ENCODE measurements at regions not wholly inside any gene's neighbourhood (a gene's known extent, or its start where the extent isn't known, plus 50 kb on each side); places are given as distances from the start of the nearest gene placed in this dataset.
A peak's percentile ranks its signal among the peaks of the same experiment; 100 is the strongest.
"Not testable (repeated sequence)": the region's sequence is repeated elsewhere in the genome, so short reads cannot be mapped to it uniquely, and the experiment has no call there.

DNA sequence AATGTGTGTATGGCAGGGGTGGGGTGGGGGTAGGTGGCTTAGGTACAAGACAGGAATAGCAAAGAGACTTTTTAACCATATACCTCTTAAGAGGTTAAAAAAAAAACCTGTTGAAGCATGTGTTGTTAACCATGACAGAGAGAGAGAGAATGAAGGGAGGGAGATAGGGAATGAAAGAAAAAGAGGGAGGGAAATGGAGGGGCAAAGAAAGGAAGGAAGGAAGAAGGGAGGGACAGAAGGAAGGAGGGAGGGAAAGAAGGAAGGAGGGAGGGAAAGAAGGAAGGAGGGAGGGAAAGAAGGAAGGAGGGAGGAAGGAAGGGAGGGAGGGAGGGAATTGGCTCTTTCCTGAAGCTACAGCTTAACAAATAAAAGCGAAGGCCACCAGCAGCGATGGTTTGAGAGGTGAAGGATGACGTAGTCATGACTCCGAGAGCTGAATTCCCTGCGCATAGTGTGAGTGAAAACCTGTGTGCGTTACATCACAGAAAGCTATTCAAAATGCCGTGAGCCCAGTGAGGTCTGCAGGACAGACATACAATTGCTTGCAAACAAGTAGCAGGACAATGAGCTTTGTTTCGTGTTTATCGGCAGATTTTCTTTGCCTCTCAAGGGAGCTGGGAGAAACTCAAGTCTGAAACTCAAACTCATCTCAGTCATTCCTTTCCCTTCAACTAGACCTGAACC is 88.6 kb upstream of the NEDD9 start:
- no peak for DNase-seq

DNA sequence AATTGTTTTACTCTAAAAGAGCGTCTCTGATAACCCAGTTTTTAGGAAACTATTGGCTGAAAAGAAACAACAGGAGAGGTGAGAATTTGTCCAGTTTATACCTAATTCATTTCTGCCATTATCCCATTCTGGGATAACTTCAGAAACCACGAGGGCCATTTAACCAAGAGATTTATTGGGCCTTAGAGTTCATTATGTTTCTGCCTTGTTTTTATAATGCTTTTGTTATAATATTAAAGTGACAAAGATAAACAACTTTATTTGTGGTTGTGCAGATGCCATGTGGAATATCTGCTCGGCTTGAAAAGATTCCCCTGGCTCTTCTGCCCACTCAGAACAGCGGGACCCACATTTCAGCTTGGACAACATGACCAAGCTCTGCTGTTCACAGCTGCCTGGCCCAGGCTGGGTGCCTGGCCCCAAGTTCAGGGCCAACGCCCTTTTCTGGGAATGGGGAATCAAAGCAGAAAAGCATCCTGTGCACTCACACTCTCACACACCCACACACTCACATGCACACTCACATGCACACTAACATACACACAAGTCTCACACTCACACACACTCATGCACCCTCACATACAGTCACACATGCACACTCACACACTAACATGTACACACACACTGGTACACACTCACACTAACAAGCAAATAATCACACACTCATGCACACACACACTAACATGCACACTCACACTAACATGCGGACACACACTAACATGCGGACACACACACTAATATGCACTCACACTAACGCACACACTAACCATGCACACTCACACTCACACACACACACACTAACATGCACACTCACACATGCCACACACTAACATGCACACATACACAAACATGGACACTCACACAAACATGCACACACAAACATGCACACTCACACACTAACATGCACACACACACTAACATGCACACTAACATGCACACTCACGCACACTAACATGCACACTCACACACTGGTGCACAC is 86.7 kb upstream of the NEDD9 start:
- no peak for DNase-seq

DNA sequence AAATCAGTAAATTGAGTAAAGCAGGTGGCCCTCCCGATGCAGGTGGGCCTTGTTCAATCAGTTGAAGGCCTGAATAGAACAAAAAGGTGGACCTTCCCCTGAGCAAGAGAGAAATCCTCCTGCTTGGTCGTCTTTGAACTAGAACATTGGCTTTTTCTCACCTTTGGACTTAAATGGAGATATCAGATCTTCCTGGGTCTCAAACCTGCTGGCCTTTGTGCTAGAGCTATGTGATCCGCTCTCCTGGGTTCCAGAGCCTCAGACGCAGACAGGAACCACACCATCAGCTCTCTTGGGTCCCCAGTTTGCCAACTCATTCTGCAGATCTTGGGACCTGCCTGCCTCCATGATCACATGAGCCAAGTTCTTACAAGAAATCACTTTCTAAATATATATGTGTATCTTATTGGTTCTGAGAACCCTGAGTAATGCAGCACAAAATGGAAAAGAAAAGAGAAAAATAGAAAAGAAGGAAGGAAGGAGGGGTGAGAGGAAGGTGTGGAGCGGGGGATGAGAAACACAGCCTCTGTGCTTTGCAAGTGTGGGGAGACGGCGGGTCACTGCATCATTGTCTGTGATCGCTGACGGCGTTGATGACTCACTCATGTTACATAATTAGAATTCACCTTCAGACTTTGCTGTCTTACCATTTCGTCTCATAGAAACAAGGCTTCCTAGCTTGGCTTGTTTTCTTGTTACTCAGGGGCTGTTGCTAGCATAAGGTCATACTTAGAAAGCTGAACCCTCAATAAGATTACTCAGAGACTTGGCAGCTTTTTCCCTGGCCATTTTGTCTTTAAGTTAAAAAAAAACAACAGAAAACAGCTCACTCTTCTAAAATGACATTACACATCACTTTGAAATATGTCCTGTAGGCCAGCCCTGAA is 85.7 kb upstream of the NEDD9 start:
- DNase-seq: peak in 2 of 4 experiments; percentile 11 to 29

DNA sequence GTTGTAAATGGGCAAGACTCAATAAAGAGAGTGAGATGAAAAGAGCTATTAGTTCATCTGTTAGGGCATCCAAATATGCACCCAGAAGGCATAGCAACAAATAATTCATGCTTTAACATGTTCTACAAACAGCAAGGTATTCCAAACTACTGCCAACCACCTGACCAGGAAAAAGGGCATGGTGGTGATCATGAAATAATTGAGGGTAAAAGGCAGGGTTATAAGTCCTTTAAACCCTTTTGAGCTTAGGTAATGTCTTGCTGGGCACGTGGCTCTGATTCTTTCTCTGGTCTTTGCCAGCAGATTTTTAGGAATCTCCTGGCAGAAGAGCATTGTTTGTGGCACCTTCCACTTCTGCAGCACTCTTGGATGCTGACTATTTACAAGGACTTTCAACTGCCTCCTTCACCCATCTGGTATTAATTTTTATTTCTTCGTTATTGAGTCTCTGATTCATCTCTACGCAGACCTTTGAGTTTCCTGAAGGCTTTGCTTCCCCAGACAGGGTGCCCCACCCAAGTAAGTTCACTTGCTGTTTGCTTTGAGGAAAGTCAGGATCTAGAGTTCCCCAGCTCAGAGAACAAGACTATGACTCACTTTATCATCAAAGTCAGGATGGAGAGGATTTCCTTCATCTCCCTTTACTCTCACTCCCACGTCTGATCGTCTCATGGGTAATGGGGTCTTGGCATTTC is 83.4 kb upstream of the NEDD9 start:
- no peak for DNase-seq

DNA sequence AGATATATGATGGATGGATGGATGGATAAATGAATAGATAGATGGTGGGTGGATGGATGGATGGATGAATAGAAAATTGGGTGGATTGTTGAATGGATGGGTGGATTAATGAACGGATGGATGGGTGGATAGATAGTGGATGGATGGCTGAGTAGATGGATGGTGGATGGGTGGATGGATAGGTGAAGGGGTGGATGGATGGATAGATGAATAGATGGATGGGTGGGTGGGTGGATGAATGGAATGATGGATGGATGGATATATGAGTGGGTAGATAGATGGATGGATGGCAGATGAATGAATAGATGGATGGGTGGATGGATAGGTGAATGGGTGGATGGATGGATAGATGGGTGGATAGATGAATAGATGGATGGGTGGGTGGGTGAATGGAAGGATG is 80.7 kb upstream of the NEDD9 start:
- DNase-seq: no peak

DNA sequence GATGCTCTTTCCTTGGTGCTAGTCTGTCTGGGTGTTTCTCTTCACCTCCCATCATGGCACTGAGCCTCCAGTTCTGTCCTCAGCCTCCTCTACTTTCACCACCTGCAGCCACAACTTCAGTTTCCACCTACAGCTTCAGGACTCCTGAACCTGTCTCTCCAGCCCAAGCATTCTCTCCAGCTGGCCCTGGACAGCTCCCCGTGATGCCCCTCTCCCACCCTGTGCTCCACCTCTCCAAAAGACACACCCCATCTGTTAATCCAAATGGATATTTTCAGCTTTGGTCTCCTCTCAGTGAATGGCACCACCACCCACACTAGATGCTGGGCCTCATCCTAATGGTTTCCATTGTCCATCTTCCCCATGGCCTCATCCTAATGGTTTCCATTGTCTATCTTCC is 79.5 kb upstream of the NEDD9 start:
- DNase-seq: no peak

DNA sequence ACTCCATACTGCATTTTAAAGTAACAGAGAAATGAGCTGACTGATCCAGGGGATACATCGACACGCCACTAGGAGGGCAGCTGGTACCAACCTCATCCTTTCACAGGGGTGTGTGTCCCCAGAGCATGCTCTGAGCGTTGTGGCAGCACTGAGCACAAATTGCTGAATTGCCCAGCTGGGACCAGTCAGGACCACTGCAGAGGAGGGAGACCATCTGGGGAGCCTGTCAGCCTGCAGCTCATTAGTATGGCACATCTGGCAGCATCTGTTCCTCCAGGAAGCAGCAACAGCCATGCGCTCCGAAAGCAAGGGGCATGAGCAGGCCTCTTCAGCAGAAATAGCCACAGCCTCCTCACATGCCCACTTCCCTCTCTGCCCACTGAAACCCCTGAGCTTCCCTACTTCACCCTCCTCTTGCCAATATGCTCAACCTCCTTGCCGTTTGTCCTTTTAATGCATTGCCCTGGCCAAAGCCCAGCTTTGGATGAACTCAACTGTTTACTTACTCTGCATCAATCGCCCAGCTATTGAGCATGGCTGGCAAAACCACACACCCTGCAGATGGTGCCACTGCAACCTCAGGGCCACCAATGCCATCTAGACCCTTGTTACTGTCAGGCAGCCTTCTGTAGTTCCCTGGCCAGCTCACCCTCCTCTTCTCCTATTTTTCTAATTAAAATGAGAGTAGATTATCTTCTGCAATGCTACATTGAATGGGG is 77.6 kb upstream of the NEDD9 start:
- DNase-seq: no peak

DNA sequence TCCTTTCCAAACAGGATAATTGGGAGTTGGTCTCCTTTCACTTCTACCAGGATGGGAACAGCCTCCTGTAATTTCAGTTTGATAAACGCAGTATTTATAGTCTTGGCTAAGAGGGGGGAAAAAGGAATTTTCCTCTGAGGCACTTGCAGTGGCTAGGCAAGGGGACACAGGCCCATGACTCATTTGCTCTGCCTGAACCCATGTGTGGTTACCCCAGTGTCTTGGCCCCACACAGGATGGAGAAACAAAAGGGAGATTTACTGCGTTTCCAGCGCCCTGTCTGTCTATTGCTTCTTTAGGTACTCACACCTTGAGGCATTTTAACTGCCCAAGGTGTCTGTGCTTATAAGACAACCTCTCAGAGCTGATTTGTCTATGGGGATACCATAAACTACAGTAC is 74.8 kb upstream of the NEDD9 start:
- DNase-seq: no peak

DNA sequence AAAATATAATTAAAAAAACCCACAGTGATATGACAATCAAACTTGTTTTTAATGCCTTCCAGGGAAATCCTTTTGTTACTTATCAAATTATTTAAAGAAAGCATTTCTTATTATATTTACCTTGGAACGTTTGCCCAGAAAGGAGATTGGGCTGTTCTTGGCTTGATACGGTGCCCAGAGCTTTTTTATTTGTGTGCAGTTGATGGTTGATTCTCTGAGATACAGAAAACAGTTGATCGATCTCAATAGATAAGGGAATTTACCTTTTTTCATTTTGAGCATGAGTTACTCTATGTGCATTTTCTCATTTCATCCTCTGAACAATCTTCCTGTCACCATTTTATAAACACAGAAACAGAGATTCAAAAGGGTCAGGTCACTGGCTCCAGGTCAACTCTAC is 72.5 kb upstream of the NEDD9 start:
- no peak for DNase-seq

DNA sequence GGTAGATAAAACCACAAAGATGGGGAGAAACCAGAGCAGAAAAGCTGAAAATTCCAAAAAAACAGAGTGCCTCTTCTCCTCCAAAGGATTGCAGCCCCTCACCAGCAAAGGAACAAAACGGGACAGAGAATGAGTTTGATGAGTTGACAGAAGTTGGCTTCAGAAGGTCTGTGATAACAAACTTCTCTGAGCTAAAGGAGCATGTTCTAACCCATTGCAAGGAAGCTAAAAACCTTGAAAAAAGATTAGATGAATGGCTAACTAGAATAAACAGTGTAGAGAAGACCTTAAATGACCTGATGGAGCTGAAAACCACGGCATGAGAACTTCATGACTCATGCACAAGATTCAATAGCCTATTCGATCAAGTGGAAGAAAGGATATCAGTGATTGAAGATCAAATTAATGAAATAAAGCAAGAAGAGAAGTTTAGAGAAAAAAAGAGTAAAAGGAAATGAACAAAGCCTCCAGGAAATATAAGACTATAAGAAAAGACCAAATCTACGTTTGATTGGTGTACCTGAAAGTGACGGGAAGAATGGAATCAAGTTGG is 67.5 kb upstream of the NEDD9 start:
- not testable (repeated sequence) for DNase-seq

DNA sequence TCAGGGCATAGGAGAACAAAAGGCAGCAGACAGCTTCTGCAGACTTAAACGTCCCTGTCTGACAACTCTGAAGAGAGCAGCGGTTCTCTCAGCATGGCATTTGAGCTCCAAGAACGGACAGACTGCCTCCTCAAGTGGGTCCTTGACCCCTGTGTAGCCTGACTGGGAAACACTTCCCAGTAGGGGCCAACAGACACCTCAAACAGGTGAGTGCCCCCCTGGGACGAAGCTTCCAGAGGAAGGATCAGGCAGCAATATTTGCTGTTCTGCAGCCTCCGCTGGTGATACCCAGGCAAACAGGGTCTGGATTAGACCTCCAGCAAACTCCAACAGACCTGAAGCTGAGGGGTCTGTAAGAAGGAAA is 66.9 kb upstream of the NEDD9 start:
- not testable (repeated sequence) for DNase-seq

DNA sequence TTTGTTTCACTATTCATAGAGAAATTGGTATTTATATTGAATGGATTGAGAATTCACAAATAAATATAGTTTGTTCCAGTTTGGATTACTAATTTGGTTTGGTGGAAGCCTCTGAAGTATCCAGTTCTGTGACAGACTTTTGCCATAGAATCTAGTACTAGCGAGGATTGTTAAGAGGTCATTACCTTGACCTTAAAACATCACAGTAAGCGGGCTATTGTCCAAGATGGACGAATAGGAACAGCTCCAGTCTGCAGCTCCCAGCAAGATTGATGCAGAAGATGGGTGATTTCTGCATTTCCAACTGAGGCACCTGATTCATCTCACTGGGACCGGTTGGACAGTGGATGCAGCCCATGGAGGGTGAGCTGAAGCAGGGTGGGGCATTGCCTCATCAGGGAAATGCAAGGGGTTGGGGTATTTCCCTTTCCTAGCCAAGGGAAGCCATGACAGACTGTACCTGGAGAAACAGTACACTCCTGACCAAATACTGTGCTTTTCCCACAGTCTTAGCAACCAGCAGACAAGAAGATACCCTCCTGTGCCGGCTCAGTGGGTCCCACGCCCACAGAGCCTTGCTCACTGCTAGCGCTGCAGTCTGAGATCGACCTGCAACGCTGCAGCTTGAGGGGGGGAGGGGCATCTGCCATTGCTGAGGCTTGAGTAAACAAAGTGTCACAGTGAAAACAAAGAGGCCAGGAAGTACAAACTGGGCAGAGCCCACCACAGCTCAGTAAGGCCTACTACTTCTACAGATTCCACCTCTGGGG is 66.4 kb upstream of the NEDD9 start:
- no peak for DNase-seq

DNA sequence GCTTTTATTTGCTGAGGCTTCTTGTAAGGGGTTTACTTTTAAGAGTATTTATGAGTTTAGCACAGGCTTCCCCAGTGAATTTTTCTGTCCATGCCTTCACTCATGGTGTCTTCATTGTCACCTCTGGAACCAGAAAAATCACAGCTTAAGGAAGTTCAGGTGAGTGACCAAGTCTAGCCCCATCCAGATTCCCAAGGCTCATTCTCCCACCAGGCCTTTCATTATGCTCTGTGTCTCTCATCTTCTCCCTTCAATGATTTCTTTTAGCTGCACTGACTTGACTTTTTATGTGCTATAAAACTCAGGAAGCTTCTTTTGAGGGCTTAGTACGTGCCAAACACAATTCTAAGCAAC is 64.9 kb upstream of the NEDD9 start:
- no peak for DNase-seq

DNA sequence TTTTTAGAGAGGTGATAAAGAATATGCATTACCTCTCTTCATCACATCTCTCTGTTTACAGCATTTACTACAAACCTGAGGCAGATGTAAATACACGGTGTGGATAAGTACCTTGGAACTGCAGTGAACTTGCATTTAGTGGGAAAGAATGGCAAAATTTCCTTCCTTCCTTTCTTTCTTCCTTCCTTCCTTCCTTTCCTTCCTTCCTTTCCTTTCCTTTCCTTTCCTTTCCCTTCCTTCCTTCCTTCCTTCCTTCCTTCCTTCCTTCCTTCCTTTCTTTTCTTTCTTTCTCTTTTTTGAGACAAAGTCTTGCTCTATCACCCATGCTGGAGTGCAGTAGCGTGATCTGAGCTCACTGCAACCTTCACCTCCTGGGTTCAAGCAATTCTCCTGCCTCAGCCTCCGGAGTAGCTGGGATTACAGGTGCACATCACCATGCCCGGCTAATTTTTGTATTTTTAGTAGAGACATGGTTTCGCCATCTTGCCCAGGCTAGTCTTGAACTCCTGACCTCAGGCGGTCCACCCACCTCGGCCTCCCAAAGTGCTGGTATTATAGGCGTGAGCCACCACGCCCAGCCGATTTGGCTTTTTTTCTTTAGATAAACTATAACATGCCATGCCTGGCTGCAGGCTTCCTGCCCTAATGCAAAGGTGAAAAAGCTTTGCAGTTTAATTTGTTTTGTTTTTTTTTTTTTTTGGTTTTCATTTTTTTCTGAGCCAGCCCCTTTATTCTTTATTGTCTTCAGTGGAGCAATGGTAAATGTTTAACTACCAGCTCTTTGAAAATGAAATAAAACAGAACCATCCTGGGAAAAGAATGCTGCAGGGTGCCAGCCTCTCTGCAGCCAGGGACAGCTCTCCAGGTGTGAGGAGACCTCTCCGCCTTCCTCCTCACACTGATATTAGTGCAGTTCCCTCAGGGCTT is 64.2 kb upstream of the NEDD9 start:
- no peak for DNase-seq

DNA sequence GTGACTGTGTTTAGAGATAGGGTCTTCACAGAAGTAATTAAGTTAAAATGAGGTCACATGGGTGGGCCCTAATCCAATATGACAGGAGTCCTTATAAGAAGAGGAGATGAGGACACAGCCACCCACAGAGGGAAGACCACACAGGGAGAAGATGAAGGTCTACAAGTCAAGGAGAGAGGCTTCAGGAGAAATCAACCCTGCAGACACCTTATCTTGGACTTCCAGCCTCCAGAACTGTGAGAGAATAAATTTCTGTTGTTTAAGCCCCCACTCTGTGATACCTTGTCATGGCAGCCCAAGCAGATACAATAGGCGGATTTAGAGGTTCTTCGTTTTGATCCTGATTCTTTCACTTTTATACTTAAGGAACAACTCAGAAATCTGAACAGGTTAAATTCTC is 63.5 kb upstream of the NEDD9 start:
- no peak for DNase-seq

DNA sequence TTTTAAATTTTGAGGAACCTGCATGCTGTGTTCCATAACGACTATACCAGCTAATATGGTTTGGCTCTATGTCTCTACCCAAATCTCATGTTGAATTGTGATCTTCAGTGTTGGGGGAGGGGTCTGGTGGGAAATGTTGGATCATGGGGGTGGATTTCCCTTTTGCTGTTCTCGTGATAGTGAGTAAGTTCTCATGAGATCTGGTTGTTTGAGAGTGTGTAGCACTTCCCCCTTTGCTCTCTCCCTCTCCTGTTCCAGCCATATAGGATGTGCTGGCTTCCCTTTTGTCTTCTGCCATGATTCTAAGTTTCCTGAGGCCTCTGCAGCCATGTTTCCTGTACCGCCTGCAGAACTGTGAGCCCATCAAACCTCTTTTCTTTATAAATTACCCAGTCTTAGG is 61.8 kb upstream of the NEDD9 start:
- DNase-seq: no peak

DNA sequence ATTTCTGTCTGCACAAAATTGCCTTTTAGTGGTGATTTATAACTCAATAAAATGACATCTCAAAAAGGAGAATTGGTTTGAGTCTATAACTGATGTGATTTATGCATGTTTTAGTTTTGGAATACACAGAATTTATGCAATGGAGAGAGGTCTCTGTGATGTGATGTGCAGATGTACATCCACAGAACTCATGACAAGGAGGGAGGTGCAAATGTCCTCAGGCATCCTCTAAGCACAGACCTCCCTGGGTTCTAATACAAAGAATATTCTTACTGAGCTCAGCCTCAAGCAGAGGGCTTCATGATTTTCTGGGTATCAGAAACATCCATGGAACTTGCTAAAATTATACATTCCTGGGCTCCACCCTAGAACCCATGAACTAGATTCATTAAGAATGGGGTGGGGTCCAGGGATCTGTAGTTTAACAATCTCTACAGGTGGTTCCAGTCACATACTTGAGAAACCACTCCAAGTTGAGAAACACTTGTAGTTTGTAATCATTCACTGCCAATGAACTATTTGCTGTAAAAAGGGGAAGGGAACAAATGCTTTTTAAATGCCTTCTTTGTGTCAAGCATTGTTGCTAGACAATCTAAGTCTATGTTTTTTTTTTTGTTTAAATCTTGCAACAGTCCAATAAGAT is 60.2 kb upstream of the NEDD9 start:
- DNase-seq: no peak

DNA sequence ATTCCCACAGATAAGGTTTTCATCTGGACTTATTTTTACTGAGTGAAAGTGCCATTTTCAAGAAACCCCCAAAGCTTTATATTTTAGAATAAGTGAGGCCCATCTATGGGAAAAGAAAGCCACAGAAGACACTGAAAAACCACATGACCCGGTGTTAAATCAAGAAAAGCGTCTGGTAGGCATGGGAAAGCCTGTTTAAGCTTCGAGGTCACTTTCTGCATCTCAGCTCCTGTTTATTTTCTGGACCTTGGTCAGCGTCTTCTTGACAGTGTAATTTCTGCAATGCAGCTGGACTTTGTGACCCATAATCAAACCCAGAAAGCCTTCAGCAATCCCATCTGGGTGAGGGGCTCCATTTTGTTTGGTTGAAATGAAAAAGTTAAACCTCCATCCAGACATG is 59.6 kb upstream of the NEDD9 start:
- DNase-seq: no peak

DNA sequence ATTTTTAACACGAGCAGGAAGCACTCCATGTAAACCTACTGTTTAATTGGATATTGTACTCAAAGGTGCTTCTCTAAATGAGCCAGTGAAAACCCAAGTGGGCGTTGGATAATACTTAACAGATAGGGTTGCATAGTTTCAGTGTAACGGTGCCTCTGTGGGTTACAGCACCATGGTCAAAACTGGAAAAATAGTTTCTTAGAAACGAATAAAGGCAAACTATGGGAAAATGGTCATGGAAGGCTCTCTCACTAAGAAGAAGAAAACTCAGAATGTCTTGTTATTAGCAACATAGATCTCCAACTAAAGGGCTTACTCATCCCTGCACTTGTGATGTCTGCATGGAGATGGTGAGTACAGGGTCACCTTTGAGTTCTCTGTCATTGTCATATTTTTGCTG is 59.1 kb upstream of the NEDD9 start:
- no peak for DNase-seq
